Naive thymus-derived CD4-positive, alpha-beta T cell (primary cell): ENCODE measurements at regions not wholly inside any gene's neighbourhood (a gene's known extent, or its start where the extent isn't known, plus 50 kb on each side); places are given as distances from the start of the nearest gene placed in this dataset.
"Not testable (repeated sequence)": the region's sequence is repeated elsewhere in the genome, so short reads cannot be mapped to it uniquely, and the experiment has no call there.

Source experiments
- ATAC-seq: fragments of 150-1000 bp; cut with Tn5 transposase; 2 replicates; pipeline ENCODE4 v1.10.0; 2021; ENCODE audit warnings: mild to moderate bottlenecking, moderate library complexity
- CTCF ChIA-PET: fragments of 350-600 bp; sonication (Branson Sonifier 250); formaldehyde crosslinking; loops from one replicate; lab custom pipeline; 2021; ENCODE audit warnings: antibody characterized with exemption; lab: Charles Lee
- POLR2A ChIA-PET: fragments of 350-600 bp; sonication (Branson Sonifier 250); formaldehyde crosslinking; loops from one replicate; lab custom pipeline; 2021; ENCODE audit warnings: antibody characterized with exemption, inconsistent platforms; lab: Charles Lee
- DNase-seq, 9 donors: peaks; one replicate each; pipeline versions ENCODE4 v3.0.0 to v3.0.0-alpha.2; 2020 to 2022; ENCODE audit warnings: mixed read lengths in 1 of 9
- H3K27ac ChIP-seq: one replicate; pipeline ENCODE4 v1.7.0; 2013; ENCODE audit warnings: mild to moderate bottlenecking, low read depth, low read length, moderate library complexity
- H3K27me3 ChIP-seq, 2 donors: one replicate each; pipeline ENCODE4 v1.7.0; 2013; ENCODE audit warnings: low read length in 2 of 2, mild to moderate bottlenecking in 2 of 2, moderate library complexity in 2 of 2; ENCODE audit not compliant: control insufficient read depth in 2 of 2, insufficient read depth in 2 of 2
- H3K36me3 ChIP-seq, 3 experiments: 1 replicate in 2 of 3; 2 replicates in 1 of 3; pipeline ENCODE4 v1.7.0; 2013; ENCODE audit warnings: low read length in 3 of 3, mild to moderate bottlenecking in 3 of 3, moderate library complexity in 1 of 3; ENCODE audit not compliant: insufficient read depth in 3 of 3, control insufficient read depth in 2 of 3
- H3K4me1 ChIP-seq, 2 donors: one replicate each; pipeline ENCODE4 v1.7.0; 2013; ENCODE audit warnings: low read length in 2 of 2, mild to moderate bottlenecking in 2 of 2, moderate library complexity in 1 of 2; ENCODE audit not compliant: control insufficient read depth in 2 of 2, insufficient read depth in 2 of 2
- H3K4me3 ChIP-seq: 2 replicates; pipeline ENCODE4 v1.7.0; 2013; ENCODE audit warnings: mild to moderate bottlenecking, low read length
- H3K9me3 ChIP-seq, 3 experiments: 1 replicate in 2 of 3; 2 replicates in 1 of 3; pipeline ENCODE4 v1.7.0; 2013; ENCODE audit warnings: low read length in 3 of 3; ENCODE audit not compliant: control insufficient read depth in 2 of 3
- H3K27ac Mint-ChIP-seq, 9 donors: one replicate each; pipeline ENCODE4 v1.8.0; 2020 to 2022; ENCODE audit warnings: mixed read lengths in 9 of 9, mild to moderate bottlenecking in 8 of 9, moderate library complexity in 5 of 9, inconsistent platforms in 2 of 9
- H3K27me3 Mint-ChIP-seq, 5 donors: one replicate each; pipeline ENCODE4 v1.8.0; 2021 to 2022; ENCODE audit warnings: mixed read lengths in 5 of 5, mild to moderate bottlenecking in 1 of 5
- H3K36me3 Mint-ChIP-seq, 5 donors: one replicate each; pipeline ENCODE4 v1.8.0; 2020 to 2022; ENCODE audit warnings: mixed read lengths in 5 of 5, mild to moderate bottlenecking in 3 of 5, inconsistent platforms in 1 of 5
- H3K4me1 Mint-ChIP-seq, 7 donors: one replicate each; pipeline ENCODE4 v1.8.0; 2020 to 2022; ENCODE audit warnings: mixed read lengths in 7 of 7, mild to moderate bottlenecking in 3 of 7, inconsistent platforms in 1 of 7
- H3K4me3 Mint-ChIP-seq, 10 donors: one replicate each; pipeline ENCODE4 v1.8.0; 2020 to 2022; ENCODE audit warnings: mild to moderate bottlenecking in 10 of 10, mixed read lengths in 10 of 10, moderate library complexity in 6 of 10, inconsistent platforms in 2 of 10
- H3K9me3 Mint-ChIP-seq, 11 donors: one replicate each; pipeline ENCODE4 v1.8.0; 2020 to 2022; ENCODE audit warnings: mixed read lengths in 11 of 11, mild to moderate bottlenecking in 4 of 11, inconsistent platforms in 1 of 11, moderate library complexity in 1 of 11
- intact Hi-C, 2 donors: fragments of 100-400 bp; cut with micrococcal nuclease; formaldehyde crosslinking; loops; one replicate each; pipeline ENCODE4 v1.15.1; 2023

DNA sequence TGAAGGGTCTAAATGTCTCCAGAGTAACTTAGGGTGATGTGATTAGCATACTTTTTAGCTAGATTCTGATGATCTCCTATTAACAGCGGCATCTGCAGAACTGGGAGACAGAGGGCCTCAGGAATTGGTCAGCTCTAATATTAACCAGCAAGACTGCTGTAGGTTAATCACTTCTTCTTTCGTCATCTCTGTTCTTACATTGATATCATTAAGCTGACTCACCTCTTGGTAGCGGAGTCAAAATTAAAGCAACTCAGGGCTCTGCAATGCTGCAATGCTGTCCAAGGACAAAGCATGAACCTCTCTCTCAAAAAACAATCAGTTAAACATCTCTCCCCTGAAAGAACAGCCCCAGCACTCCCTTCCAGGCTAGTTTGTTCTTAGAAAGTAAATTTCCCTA is 57.5 kb upstream of the TRA2B start:
- Mint-ChIP-seq H3K27me3 (peaks cover 0 to 26% (median 5%) of the 10 kb centered on the region in 5 donors), H3K4me3 (no peak overlapping the region), H3K27ac (no peak overlapping the region), H3K4me1 (peaks cover 0 to 1% (median 0%) of the 10 kb centered on the region in 7 donors), H3K9me3 (no peaks in the 10 kb centered on the region), H3K36me3 (no peaks in the 10 kb centered on the region)
- Histone ChIP-seq H3K4me3 (no peak overlapping the region), H3K36me3 (no peaks in the 10 kb centered on the region), H3K9me3 (no peaks in the 10 kb centered on the region), H3K4me1 (no peaks in the 10 kb centered on the region), H3K27me3 (no peaks in the 10 kb centered on the region), H3K27ac (no peak overlapping the region)
- ATAC-seq (no peak), DNase-seq (no peak)
- ChIA-PET POLR2A (no interaction called here), CTCF (interaction anchor here (0.5 to 1.3 kb wide), 4 partner anchors 12 to 251 kb away, joined by 3 to 4 read pairs (median 3); no protein-coding TSS in a partner anchor)
- intact Hi-C loops: no loop called here

DNA sequence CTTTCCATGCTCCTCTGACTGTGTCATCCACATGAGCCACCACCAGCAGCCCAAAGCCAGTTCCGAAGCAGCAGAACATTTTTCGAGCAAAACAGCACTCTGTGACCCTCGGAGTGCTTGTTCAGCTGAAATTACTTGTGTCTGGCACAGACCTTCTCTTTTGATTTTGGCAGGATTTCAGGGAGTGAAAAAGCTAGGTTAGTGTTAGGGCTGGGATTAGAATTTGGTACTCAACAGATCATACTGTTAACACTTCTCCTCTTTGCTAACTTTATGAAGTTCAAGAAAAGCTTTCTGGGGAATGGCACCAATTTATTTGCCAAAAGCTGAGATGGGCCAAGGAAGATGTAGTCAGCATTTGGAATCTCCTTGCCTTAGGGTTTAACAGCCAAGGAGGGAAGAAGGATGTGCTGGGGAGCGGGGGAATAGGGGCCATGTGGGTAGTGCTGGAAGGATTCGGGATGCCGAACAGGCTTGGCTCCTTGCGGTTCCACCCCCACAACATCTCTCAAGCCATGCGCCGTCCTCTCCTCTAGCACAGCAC is 55.1 kb upstream of the TRA2B start:
- no peaks in the 10 kb centered on the region for H3K36me3 ChIP-seq
- Mint-ChIP-seq H3K4me1 (peaks cover 0 to 1% (median 0%) of the 10 kb centered on the region in 7 donors), H3K4me3 (no peak overlapping the region), H3K27ac (no peak overlapping the region), H3K27me3 (peaks cover 0 to 22% (median 0%) of the 10 kb centered on the region in 5 donors), H3K9me3 (no peaks in the 10 kb centered on the region), H3K36me3 (no peaks in the 10 kb centered on the region)
- ChIA-PET POLR2A (no interaction called here), CTCF (interaction anchor here (0.8 kb wide), 1 partner anchor 266 kb away, joined by 4 read pairs; no protein-coding TSS in a partner anchor)
- no peak for ATAC-seq
- intact Hi-C loops: no loop called here
- H3K4me3 ChIP-seq: no peak overlapping the region
- no peaks in the 10 kb centered on the region for H3K4me1 ChIP-seq
- no peak for DNase-seq
- H3K27ac ChIP-seq: no peak overlapping the region
- no peaks in the 10 kb centered on the region for H3K27me3 ChIP-seq
- no peaks in the 10 kb centered on the region for H3K9me3 ChIP-seq

DNA sequence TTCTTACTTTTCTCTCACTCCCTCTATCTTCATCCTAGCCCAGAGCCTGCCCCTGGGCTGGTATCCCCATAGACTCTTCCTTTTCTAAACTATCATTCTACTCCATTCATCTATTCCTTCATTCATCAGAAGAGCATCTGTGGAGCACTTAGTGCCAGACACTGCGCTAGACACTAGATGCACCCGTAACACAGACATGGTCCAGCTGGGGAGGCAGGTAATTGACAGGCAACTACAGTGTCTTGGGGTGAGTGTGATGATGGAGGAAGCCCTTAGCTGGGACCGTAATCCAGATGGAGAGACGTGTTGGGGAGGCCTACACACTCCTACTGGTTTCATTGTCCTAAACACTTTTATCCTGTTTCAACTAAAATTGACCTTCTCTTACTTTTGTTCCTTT is 53.2 kb upstream of the TRA2B start:
- intact Hi-C loops, H3K27me3 ChIP-seq, H3K9me3 ChIP-seq, POLR2A ChIA-PET, H3K4me3 Mint-ChIP-seq, H3K4me3 ChIP-seq, DNase-seq, ATAC-seq, H3K27ac ChIP-seq, H3K4me1 Mint-ChIP-seq, H3K4me1 ChIP-seq, CTCF ChIA-PET, H3K27ac Mint-ChIP-seq, H3K36me3 Mint-ChIP-seq, H3K9me3 Mint-ChIP-seq, H3K36me3 ChIP-seq: not testable (repeated sequence)
- H3K27me3 Mint-ChIP-seq: peaks cover 0 to 16% (median 0%) of the 10 kb centered on the region in 5 donors

DNA sequence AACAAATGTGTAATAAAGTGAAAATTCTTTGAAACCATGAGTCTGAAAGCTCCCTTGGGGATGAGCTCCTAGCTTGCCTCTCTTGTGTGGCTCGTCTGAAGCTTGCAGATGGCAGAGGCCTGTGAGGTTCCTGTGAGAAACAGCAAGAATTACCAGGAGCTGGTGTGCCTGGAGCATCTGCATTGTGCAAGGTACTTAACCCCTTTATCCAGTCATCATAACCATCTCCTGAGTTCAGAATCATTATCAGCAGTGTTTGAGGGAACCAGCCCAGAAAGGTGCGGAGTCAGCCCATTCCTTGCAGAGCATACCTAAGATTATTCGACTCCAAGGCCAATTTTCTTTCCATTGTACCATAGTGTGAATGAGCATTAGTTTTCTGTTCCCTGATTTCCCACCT is 51.7 kb upstream of the TRA2B start:
- Histone ChIP-seq H3K4me3 (no peak overlapping the region), H3K27ac (no peak overlapping the region), H3K27me3 (no peaks in the 10 kb centered on the region), H3K36me3 (no peaks in the 10 kb centered on the region), H3K9me3 (no peaks in the 10 kb centered on the region), H3K4me1 (no peaks in the 10 kb centered on the region)
- Mint-ChIP-seq H3K9me3 (no peaks in the 10 kb centered on the region), H3K27me3 (peaks cover 0 to 10% (median 0%) of the 10 kb centered on the region in 5 donors), H3K4me3 (no peak overlapping the region), H3K4me1 (peaks cover 0 to 1% (median 0%) of the 10 kb centered on the region in 7 donors), H3K36me3 (no peaks in the 10 kb centered on the region), H3K27ac (no peak overlapping the region)
- DNase-seq: no peak
- intact Hi-C loops: no loop called here
- POLR2A ChIA-PET: no interaction called here
- CTCF ChIA-PET: interaction anchor here (0.9 to 1.8 kb wide), 2 partner anchors 255 to 529 kb away, joined by 3 read pairs; no protein-coding TSS in a partner anchor
- ATAC-seq: no peak

DNA sequence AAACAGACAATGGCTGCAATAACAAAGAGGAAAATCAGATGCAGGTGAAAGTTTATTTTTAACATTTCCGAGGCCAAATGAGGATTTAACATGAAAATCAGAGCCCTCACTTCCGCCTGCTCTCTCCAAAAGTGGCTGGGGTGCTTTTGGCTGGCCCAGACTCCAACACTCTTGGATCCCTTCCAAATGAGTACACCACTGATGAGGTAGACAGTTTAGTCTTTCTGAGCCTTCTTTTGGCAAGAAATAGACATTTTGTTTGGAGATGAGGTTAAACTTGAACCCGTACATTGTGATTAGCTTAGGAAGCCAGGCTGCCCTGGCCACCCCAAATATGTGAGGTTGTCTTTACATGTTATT is 51.0 kb upstream of the TRA2B start:
- CTCF ChIA-PET: interaction anchor here (1.8 to 2.7 kb wide), 3 partner anchors 255 to 627 kb away, joined by 3 to 10 read pairs (median 9); no protein-coding TSS in a partner anchor
- Histone ChIP-seq H3K9me3 (no peaks in the 10 kb centered on the region), H3K4me3 (no peak overlapping the region), H3K4me1 (no peaks in the 10 kb centered on the region), H3K27me3 (no peaks in the 10 kb centered on the region), H3K27ac (no peak overlapping the region), H3K36me3 (no peaks in the 10 kb centered on the region)
- H3K36me3 Mint-ChIP-seq: no peaks in the 10 kb centered on the region
- H3K27ac Mint-ChIP-seq: no peak overlapping the region
- H3K27me3 Mint-ChIP-seq: peaks cover 0 to 10% (median 0%) of the 10 kb centered on the region in 5 donors
- POLR2A ChIA-PET: no interaction called here
- H3K4me3 Mint-ChIP-seq: no peak overlapping the region
- no peaks in the 10 kb centered on the region for H3K9me3 Mint-ChIP-seq
- H3K4me1 Mint-ChIP-seq: peaks cover 0 to 1% (median 0%) of the 10 kb centered on the region in 7 donors
- ATAC-seq: no peak
- no peak for DNase-seq
- intact Hi-C loops: no loop called here

DNA sequence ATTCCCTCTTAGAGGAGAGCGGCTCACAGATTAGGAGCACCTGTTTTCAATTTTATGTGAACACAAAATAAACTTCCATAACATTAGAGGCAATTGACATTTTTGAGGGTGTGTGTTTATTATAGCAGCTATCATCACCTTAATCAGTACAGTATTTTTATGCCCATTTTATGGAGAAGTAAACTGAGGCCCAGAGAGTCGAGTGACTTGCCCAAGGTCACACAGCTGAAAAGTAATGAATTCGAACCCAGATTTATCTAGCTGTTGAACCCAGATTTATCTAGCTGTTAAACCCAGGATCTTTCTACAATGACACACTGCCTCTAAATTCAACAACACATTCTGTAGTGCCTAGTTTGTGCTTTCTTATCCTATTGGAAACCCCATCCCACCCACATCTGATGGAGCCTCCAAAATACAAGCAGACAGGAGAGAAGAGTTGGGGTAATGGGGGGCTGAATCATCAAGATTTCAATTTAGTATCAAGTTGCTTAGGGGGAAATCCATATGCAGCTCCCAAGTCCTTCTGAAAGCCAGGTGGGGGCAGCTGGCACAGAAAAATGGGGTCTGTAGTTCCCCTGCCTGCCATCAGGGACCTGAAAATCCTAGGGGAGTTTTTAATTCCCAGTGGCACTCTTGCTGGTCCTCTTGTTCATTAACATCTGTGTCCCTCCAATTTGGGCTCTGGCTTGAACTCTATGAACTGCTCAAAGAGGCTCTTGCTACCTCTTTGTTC is 50.4 kb upstream of the TRA2B start:
- Histone ChIP-seq H3K27me3 (no peaks in the 10 kb centered on the region), H3K4me3 (no peak overlapping the region), H3K9me3 (no peaks in the 10 kb centered on the region), H3K27ac (no peak overlapping the region), H3K4me1 (no peaks in the 10 kb centered on the region), H3K36me3 (no peaks in the 10 kb centered on the region)
- peaks cover 0 to 11% (median 4%) of the 10 kb centered on the region in 5 donors for H3K27me3 Mint-ChIP-seq
- ATAC-seq (no peak), DNase-seq (no peak)
- intact Hi-C loops: no loop called here
- H3K4me1 Mint-ChIP-seq: peaks cover 0 to 6% (median 5%) of the 10 kb centered on the region in 7 donors
- H3K27ac Mint-ChIP-seq: no peak overlapping the region
- ChIA-PET CTCF (interaction anchor here (1.1 to 2.7 kb wide), 4 partner anchors 256 to 628 kb away, joined by 3 to 10 read pairs (median 6); no protein-coding TSS in a partner anchor), POLR2A (no interaction called here)
- H3K36me3 Mint-ChIP-seq: no peaks in the 10 kb centered on the region
- H3K9me3 Mint-ChIP-seq: no peaks in the 10 kb centered on the region
- no peak overlapping the region for H3K4me3 Mint-ChIP-seq
